GM12872 (cell line): ENCODE measurements at regions not wholly inside any gene's neighbourhood (a gene's known extent, or its start where the extent isn't known, plus 50 kb on each side); places are given as distances from the start of the nearest gene placed in this dataset.

Experiments
- TF ChIP-seq, protein P1 (sequence below): IDR thresholded peaks from 3 replicates; pipeline ENCODE4 v1.5.1; 2011; ENCODE audit warnings: low read depth, mild to moderate bottlenecking, low read length, moderate library complexity; ENCODE audit not compliant: insufficient read depth

DNA sequence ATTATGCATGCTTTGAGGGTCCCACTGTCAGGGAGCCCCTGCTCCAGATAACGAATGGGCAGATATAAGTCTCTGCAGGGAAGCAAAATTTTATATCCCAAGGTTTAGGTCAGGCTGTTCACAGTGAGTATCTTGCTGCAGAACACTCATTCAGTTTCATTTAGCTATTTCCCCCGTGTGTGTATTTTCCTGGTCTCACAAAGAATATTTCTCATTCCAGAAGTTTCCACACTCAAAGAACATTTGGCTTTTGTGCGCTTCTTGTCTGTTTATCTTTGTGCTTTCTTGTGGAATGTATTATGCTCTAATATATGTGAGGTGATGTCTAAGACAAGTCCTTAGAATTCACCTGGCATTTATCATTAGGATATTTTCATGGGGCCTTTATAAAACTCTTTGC, 140.4 kb upstream of the MMADHC start:
- TF ChIP-seq, protein P1, sequence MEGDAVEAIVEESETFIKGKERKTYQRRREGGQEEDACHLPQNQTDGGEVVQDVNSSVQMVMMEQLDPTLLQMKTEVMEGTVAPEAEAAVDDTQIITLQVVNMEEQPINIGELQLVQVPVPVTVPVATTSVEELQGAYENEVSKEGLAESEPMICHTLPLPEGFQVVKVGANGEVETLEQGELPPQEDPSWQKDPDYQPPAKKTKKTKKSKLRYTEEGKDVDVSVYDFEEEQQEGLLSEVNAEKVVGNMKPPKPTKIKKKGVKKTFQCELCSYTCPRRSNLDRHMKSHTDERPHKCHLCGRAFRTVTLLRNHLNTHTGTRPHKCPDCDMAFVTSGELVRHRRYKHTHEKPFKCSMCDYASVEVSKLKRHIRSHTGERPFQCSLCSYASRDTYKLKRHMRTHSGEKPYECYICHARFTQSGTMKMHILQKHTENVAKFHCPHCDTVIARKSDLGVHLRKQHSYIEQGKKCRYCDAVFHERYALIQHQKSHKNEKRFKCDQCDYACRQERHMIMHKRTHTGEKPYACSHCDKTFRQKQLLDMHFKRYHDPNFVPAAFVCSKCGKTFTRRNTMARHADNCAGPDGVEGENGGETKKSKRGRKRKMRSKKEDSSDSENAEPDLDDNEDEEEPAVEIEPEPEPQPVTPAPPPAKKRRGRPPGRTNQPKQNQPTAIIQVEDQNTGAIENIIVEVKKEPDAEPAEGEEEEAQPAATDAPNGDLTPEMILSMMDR = no peak

DNA sequence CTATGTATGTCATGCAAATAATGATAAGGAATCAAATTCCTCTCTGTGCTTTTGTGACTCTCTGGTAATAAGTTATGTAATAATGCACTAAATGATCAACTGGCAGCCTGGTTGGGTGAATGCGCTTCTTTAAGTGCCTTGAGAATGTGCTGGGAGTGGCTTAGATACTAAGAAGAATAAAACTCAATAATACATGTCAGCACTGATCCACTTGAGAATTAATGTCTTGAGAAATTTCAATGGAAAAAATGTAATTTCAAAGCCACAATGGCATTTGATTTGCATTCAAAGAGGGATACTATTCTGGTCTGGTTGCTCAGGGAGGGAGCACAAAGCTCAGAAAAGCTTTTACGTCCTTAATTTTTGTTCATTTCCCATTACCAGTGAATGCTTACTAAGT, 137.7 kb upstream of the MMADHC start:
- TF ChIP-seq, protein P1 = no peak

DNA sequence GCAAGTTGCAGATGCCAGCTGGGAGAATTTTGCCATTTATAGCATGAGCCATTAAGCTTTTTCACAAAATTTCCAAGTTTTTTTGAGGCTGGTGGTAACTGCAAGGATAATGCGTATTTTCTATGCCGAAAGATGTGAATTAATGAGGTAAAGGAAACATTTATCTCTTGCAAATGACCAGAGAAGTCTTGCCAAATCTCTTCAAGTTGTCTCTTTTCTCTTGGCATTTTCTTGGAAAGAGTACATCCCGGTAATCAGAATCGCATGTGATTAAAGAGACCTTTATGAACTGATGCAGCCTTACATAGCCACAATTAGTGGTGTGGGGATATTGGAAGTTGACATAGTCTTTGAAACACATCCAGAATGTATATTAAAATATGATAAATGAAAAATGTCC, 136.5 kb upstream of the MMADHC start:
- TF ChIP-seq, protein P1 = no peak

DNA sequence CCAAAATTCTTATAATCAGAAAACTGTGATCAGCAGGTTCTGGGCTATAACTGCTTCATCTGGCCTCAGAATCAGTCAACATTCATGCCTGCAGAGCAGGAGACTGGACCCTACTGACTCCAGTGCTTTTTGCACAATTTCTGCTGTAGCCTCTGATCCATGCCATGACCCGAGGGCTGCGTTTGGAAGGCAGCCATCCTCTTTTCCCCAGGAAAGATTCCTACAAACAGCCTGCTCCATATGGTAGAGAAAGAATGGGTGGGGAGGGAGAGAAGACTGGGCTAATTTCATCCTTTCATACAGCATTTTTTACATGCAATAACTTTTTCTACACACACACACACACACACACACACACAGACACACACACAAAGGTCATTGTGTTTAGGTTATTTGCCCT, 133.0 kb upstream of the MMADHC start:
- TF ChIP-seq, protein P1 = no peak

DNA sequence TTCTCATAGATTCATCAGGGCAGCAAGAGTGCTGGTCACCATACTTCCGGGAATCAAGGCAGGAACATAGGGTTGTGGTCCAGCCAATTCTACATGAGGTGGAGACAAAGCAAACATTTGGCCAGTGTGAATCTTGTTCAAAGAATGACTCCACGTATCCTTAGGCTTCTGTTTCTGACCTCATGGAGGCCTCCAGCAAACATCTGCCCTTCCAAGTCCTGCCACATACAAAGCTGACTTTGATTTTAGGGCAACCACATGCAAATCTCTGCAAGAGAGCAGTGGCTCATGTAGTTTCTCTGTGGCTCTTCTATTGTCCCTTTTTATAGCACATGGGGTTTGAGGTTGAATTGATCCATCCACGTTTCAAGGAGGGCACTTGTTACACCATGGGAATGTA, 132.1 kb upstream of the MMADHC start:
- TF ChIP-seq, protein P1 = no peak

DNA sequence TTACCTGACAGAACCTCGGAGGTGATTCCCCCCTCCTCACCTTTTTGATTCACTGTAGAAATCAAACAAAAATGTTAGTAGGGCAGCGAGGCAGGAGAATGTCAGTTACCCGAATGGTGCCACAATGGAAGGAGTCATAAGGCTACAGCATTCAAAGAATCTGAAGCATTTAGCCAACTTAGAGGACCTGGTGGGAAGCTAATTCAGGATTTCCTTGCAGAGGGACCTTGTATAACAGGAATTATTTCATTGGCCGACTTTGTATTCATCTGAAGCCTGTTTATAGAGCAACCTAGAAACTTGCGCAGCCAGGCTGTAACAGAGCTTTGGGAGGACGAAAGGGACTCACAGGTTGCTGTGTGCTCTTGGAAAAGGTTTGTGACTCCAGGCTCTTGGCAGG, 129.1 kb upstream of the MMADHC start:
- TF ChIP-seq, protein P1 = no peak

DNA sequence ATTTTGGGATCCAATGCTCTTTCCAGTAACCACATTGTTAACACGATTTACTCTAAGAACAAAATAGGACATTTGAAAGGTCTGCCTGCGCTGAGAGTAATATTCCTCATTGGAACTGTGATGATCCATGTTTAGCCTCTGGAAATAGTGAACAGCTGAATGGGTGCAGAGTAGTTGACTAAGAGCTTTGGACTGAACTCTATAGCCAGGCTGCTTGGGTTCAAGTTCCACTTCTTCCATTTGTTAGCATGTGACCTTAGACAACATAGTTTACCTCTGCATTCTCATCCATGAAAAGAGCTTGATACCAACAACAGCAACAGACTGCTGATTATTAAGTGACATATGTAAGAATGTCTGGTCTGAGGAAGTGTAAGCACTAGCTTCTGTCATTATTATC, 128.3 kb upstream of the MMADHC start:
- TF ChIP-seq, protein P1 = no peak
